GM12892 (cell line): ENCODE measurements at regions not wholly inside any gene's neighbourhood (a gene's known extent, or its start where the extent isn't known, plus 50 kb on each side); places are given as distances from the start of the nearest gene placed in this dataset.

ENCODE experiments used
- POLR2A ChIP-seq: IDR thresholded peaks from 2 replicates; pipeline ENCODE4 v1.6.1; 2011; ENCODE audit warnings: low read depth, low read length, control low read depth
- POLR2AphosphoS5 ChIP-seq: IDR thresholded peaks from 2 replicates; pipeline ENCODE4 v1.6.1; 2011; ENCODE audit warnings: low read depth, low read length, control low read depth

DNA sequence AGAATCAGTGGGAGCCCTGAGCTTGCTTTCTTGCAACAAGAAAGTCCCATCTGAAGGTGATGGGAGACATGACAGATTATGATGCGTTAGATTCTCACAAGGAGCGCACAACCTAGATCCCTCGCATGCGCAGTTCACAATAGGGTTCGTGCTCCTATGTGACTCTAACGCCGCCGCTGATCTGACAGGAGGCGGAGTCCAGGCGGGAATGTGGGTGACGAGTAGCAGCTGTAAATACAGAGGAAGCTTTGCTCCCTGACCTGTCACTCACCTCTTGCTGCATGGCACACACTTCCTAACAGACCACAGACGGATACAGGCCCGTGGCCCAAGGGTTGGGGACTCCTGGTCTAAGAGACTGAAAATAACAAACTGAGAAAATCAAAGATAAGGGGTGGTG lies 1163.4 kb upstream of the AUTS2 start:
- TF ChIP-seq POLR2AphosphoS5 (no peak), POLR2A (no peak)
